GM19351 (cell line): ENCODE measurements at regions not wholly inside any gene's neighbourhood (a gene's known extent, or its start where the extent isn't known, plus 50 kb on each side); places are given as distances from the start of the nearest gene placed in this dataset.

Experiments
- ATAC-seq: cut with Tn5 transposase; IDR thresholded peaks from one replicate; pipeline ENCODE4 v1.9.1; 2021; ENCODE audit warnings: mild to moderate bottlenecking, moderate library complexity; ENCODE audit not compliant: unreplicated experiment

DNA sequence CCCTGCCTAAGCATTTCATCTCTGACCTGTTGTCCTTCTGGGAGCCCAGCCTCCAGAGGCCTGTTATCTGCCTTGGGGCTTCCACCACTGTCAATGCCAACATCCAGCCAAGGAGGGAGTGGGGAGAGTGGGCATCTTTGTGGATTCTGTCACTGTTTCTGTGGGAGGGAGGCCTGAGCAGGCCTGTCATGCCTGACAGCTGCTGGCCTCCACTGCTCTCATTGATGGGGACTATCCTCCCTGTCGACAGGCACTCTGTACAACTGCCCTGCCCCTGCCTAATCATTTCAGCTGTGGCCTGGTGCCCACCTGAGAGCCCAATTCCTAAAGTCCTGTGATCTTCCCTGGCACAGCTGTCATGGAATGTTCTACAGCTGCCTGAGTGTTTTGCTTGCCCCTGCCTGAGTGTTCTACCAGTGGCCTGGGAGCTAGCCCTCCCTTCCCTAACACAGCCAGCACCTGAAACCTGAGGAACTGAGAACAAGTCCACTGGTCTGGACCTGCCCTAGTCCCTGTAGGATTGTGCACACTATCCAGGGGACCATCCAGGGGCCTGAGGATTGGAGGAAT is 145.3 kb downstream of the FAM83B start:
- no peak for ATAC-seq

DNA sequence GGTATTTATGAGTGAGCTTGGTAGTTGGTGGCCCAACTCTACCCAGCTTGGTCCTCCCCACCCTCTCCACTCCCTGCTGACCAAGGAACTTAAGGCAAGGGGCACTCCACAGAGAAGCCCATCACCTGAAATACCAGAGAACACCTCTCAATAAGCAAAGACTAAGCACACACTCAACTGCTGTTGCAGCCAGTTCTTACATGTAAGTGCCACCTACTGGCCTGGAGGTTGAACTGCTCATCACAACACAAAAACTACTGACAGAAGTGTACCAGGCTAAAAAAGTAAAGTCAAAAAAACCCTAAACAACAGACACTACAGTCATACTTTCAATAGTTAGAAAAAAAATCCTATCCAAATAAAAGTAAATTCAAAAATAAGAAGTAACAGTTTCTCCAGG is 146.2 kb downstream of the FAM83B start:
- peak; percentile 81 for ATAC-seq

DNA sequence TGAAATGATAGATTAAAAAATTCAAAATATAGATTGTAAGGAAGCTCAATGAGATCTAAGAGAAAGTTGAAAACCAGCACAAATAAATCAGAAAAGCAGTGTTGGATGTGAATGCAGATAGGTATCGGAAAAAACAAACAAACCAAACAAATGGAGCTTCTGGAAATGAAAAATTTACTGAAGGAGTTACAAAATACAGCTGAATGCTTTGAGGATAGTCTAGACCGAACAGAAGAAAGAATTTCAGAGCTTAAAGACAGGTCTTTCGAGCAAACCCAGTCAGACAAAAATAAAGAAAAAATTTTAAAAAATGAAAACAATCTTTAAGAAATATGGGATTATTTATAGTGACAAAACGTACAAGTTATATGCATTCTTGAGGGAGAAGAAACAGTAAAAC is 146.7 kb downstream of the FAM83B start:
- no peak for ATAC-seq

GRCh38 chr6:54993948-54994347 is 147.4 kb downstream of the FAM83B start:
- no peak for ATAC-seq

GRCh38 chr6:54998576-54998975 is 152.0 kb downstream of the FAM83B start:
- ATAC-seq, result no peak

- no peak for ATAC-seq
These were observed 157.3 kb downstream of the FAM83B start for GRCh38 chr6:55003719-55004430.

- ATAC-seq, result no peak
These were observed 162.6 kb downstream of the FAM83B start for GRCh38 chr6:55009131-55009530.

GRCh38 chr6:55011034-55011433 is 163.3 kb upstream of the HCRTR2 start:
- no peak for ATAC-seq

- no peak for ATAC-seq
These were observed 161.9 kb upstream of the HCRTR2 start for GRCh38 chr6:55012454-55012853.

- ATAC-seq, result no peak
These were observed 159.8 kb upstream of the HCRTR2 start for GRCh38 chr6:55014321-55015088.

- no peak for ATAC-seq
These were observed 158.1 kb upstream of the HCRTR2 start for GRCh38 chr6:55016261-55016660.

DNA sequence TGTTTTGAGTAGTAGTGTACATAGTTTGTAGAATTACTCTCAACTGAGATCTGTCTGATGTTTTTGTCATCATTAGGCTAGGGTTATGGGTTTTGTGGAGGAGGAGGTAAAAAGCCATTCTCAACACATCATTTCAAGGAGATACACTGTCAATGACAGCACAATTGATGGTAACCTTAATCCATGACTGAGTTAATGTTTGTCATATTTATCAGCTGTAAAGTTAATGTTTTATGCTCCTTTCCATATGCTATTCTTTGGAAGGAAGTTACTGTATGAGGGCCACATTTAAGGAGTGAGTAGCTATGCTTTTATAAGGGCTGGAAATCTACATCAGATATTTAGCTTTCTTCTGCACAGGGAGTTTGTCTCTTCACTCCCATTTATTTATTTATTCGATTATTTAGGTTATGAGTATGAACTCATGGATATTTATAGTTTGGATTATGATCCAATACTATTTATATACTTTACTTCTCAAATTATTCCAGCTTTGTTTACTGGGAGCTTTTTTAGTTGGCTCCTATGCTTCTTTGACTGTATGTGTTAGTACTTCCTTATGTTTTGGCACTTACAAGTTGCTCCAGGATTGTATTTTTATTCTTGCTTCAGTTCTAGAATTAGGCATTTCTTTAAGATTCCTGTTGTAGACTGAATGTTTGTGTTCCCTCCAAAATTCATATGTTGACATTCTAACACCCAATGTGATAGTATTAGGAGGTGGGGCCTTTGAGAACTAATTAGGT is 156.6 kb upstream of the HCRTR2 start:
- ATAC-seq, result no peak

DNA sequence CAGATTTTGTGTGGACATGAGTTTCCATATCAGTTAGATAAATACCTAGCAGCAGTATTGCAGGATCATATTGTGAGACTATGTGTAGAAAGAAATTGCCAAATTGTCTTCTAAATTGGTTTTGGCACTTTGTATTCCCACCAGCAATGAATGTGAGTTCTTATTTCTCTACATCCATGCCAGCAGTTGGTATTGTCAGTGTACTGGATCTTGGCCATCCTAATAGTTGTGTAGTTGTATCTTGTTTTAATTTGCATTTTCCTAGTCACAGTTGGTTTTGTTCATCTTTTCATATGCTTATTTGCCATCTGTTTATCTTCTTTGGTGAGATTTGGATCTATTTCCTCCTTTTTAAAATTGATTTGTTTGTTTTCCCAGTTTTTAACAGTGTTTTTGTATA is 154.7 kb upstream of the HCRTR2 start:
- ATAC-seq, result no peak

- ATAC-seq, result no peak
These were observed 151.1 kb upstream of the HCRTR2 start for GRCh38 chr6:55023230-55023629.

- ATAC-seq, result no peak
These were observed 141.2 kb upstream of the HCRTR2 start for GRCh38 chr6:55033016-55033546.

DNA sequence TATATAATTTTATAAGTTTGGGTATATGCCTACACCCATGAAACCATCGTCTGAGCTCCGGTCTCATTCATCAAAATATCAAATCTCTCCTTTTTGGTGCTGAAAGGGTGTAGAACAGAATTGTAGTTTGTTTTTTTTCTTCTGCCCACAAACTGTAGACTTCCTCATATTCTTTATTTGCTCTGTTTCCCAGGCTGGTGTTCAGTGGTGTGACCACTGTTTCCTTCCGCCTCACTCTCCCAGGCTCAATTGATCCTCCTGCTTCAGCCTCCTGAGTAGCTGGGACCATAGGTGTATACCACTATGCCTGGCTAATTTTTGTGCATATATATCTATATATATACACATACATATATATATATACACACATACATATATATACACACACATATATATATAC is 139.6 kb upstream of the HCRTR2 start:
- no peak for ATAC-seq

DNA sequence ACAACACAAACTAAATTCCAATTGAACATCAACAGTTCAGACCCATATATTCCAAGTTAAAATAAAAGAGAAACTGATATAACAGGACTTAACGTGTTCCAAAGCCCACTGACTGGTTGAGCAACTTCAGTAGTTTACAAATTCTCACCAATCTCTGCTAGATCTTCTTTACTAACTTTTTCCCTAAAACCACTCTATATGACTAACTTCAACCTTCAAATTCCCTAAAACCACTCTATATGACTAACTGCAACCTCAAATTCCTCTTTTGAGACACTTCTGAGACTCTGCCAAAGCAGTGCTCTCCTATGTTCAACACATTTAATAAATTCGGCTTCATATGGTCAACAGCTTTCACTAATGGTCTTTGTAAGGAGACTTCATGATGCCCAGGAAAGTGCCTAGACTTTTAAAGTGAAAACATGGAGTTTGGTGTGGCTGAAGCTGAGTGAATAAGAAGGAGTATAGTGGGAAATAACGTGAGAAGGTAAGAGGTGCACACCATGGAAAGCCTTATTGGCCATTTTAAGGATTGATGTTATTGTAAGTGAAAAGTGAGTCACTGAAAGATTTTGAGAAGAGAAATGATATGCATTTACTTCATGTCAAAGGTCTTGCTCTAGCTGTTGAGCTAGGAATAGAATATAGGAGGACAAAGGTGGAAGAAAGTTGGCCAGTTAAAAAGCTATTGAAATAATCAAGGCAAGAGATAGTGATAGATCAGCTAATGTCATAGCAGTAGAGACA is 134.0 kb upstream of the HCRTR2 start:
- ATAC-seq, result no peak

DNA sequence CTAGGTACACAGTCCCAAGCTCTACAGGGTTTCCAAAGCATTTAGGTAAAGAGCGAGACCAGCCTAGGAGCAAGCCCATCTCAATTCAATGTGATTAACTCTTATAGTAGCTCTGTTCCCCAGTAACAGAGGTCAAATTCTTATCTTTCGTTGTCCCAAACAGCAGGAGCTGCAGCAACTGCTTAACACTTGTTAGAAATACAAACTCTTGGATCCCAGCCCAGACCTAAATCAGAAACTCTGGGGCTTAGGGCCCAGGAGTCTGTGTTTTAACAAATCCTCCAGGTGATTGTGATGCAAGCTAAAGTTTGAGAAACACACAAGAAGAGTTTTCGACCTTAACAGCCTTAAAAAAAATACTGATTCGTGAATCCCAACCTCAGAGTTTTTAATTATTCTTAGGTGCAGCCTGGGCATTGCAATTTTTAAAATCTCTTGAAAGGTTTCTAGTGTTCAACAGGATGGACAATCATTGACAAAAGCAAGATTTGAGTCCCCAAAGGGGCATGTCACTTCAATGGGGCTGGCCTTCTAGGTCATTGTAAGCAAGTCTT is 127.4 kb upstream of the HCRTR2 start:
- no peak for ATAC-seq

DNA sequence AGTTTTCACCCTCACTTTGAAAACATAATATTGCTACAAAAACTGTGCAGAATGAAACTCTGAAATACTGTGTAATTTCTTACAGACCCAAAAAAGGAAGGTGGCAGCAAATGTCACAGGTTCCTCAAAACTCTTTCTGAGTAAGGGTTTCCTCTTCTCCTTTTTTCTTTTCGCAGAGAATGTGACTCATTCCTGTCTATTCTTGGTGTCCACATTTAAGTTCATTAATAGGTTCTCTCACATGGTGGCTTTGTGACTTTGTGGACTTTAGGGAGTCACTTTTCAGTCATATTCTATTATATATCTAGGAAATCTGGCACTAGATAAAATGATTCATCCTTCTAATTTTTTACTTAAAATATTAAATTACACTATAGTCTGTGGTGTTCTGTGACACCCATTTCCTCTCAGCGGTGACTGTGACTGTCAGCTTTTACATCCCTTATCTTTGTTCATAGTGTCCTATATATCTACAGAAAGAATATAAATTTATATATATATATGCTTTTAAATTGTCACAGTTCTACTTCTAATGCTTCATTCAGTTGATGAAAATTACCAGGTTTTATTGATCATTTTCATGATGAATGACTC is 126.8 kb upstream of the HCRTR2 start:
- no peak for ATAC-seq

DNA sequence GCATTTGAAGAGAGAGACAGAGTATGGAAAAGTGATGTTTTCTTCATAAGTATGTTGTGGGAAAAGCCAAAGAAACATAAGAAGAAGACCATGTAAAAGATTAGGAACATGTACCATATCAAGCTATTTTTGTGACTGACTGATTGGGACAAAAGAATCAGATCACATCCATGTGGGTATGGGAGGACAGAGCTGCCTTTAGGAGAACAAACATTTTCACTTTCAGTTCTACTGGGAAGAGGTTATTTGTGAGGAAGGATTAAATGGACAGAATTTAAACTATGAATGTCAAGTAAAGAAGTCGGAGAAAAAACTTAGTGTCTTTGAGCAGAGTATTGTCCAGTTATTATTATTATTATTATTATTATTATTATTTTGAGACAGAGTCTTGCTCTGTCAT is 124.4 kb upstream of the HCRTR2 start:
- no peak for ATAC-seq
